ENCODE measurements at regions not wholly inside any gene's neighbourhood (a gene's known extent, or its start where the extent isn't known, plus 50 kb on each side); places are given as distances from the start of the nearest gene placed in this dataset.
"Not testable (repeated sequence)": the region's sequence is repeated elsewhere in the genome, so short reads cannot be mapped to it uniquely, and the experiment has no call there.

GRCh38 chr1:187577610-187578009, 748.9 kb downstream of the PLA2G4A start:
- Histone ChIP-seq H3F3A (ENCODE audit: insufficient read depth, low read length) (no peaks in the 10 kb centered on the region), H3K9ac (ENCODE audit: low read length) (no peak overlapping the region), H3K9me3 (ENCODE audit: low read length) (no peaks in the 10 kb centered on the region), H4K20me1 (ENCODE audit: insufficient read depth, low read length) (no peaks in the 10 kb centered on the region), H2AFZ (ENCODE audit: low read length) (no peak overlapping the region), H3K4me2 (ENCODE audit: low read length) (no peak overlapping the region), H3K27me3 (ENCODE audit: insufficient read depth, low read length) (no peaks in the 10 kb centered on the region), H3K27ac (ENCODE audit: low read depth, low read length, poor library complexity, severe bottlenecking) (no peak overlapping the region), H3K79me2 (ENCODE audit: insufficient read depth, low read length) (no peaks in the 10 kb centered on the region), H3K9me2 (ENCODE audit: low read depth, low read length) (no peaks in the 10 kb centered on the region), H3K4me1 (ENCODE audit: insufficient read depth, low read length, severe bottlenecking) (no peaks in the 10 kb centered on the region), H3K36me3 (ENCODE audit: insufficient read depth, low read length) (no peaks in the 10 kb centered on the region), H3K4me3 (ENCODE audit: low read depth, low read length, poor library complexity, severe bottlenecking) (no peak overlapping the region)
- TF ChIP-seq EZH2 (IDR thresholded peaks at IDR 0.05; ENCODE audit: borderline replicate concordance, low read length) (no peak), CTCF (IDR thresholded peaks at IDR 0.05; ENCODE audit: low read length) (no peak)

- no peaks in the 10 kb centered on the region for H3K9me2 ChIP-seq (ENCODE audit: low read depth, low read length)
- no peak overlapping the region for H3K27ac ChIP-seq (ENCODE audit: low read depth, low read length, poor library complexity, severe bottlenecking)
- H3F3A ChIP-seq (ENCODE audit: insufficient read depth, low read length) = no peaks in the 10 kb centered on the region
- no peaks in the 10 kb centered on the region for H3K79me2 ChIP-seq (ENCODE audit: insufficient read depth, low read length)
- TF ChIP-seq CTCF (IDR thresholded peaks at IDR 0.05; ENCODE audit: low read length) (no peak), EZH2 (IDR thresholded peaks at IDR 0.05; ENCODE audit: borderline replicate concordance, low read length) (no peak)
- no peak overlapping the region for H3K4me2 ChIP-seq (ENCODE audit: low read length)
- H3K27me3 ChIP-seq (ENCODE audit: insufficient read depth, low read length) = no peaks in the 10 kb centered on the region
- no peak overlapping the region for H3K4me3 ChIP-seq (ENCODE audit: low read depth, low read length, poor library complexity, severe bottlenecking)
- no peak overlapping the region for H2AFZ ChIP-seq (ENCODE audit: low read length)
- H4K20me1 ChIP-seq (ENCODE audit: insufficient read depth, low read length) = no peaks in the 10 kb centered on the region
- H3K4me1 ChIP-seq (ENCODE audit: insufficient read depth, low read length, severe bottlenecking) = no peaks in the 10 kb centered on the region
- H3K9me3 ChIP-seq (ENCODE audit: low read length) = no peaks in the 10 kb centered on the region
- H3K36me3 ChIP-seq (ENCODE audit: insufficient read depth, low read length) = no peaks in the 10 kb centered on the region
- H3K9ac ChIP-seq (ENCODE audit: low read length) = no peak overlapping the region
Observed at GRCh38 chr1:187588917-187589316, 760.2 kb downstream of the PLA2G4A start.

- no peaks in the 10 kb centered on the region for H3K36me3 ChIP-seq (ENCODE audit: insufficient read depth, low read length)
- no peak overlapping the region for H3K4me3 ChIP-seq (ENCODE audit: low read depth, low read length, poor library complexity, severe bottlenecking)
- no peak overlapping the region for H3K4me2 ChIP-seq (ENCODE audit: low read length)
- H3K9ac ChIP-seq (ENCODE audit: low read length) = no peak overlapping the region
- no peak overlapping the region for H2AFZ ChIP-seq (ENCODE audit: low read length)
- no peaks in the 10 kb centered on the region for H3K27me3 ChIP-seq (ENCODE audit: insufficient read depth, low read length)
- TF ChIP-seq CTCF (IDR thresholded peaks at IDR 0.05; ENCODE audit: low read length) (no peak), EZH2 (IDR thresholded peaks at IDR 0.05; ENCODE audit: borderline replicate concordance, low read length) (no peak)
- no peaks in the 10 kb centered on the region for H3K9me3 ChIP-seq (ENCODE audit: low read length)
- no peaks in the 10 kb centered on the region for H3F3A ChIP-seq (ENCODE audit: insufficient read depth, low read length)
- no peaks in the 10 kb centered on the region for H3K9me2 ChIP-seq (ENCODE audit: low read depth, low read length)
- no peaks in the 10 kb centered on the region for H4K20me1 ChIP-seq (ENCODE audit: insufficient read depth, low read length)
- H3K4me1 ChIP-seq (ENCODE audit: insufficient read depth, low read length, severe bottlenecking) = no peaks in the 10 kb centered on the region
- no peaks in the 10 kb centered on the region for H3K79me2 ChIP-seq (ENCODE audit: insufficient read depth, low read length)
- no peak overlapping the region for H3K27ac ChIP-seq (ENCODE audit: low read depth, low read length, poor library complexity, severe bottlenecking)
Observed at GRCh38 chr1:187605736-187606135, 777.0 kb downstream of the PLA2G4A start.

GRCh38 chr1:187615853-187616735, 787.3 kb downstream of the PLA2G4A start:
- H3F3A ChIP-seq (ENCODE audit: insufficient read depth, low read length); H3K27ac ChIP-seq (ENCODE audit: low read depth, low read length, poor library complexity, severe bottlenecking); H3K9me2 ChIP-seq (ENCODE audit: low read depth, low read length); H3K4me1 ChIP-seq (ENCODE audit: insufficient read depth, low read length, severe bottlenecking); H3K4me2 ChIP-seq (ENCODE audit: low read length); H3K9ac ChIP-seq (ENCODE audit: low read length); H3K27me3 ChIP-seq (ENCODE audit: insufficient read depth, low read length); H2AFZ ChIP-seq (ENCODE audit: low read length); H3K36me3 ChIP-seq (ENCODE audit: insufficient read depth, low read length); H4K20me1 ChIP-seq (ENCODE audit: insufficient read depth, low read length); H3K9me3 ChIP-seq (ENCODE audit: low read length); H3K4me3 ChIP-seq (ENCODE audit: low read depth, low read length, poor library complexity, severe bottlenecking); H3K79me2 ChIP-seq (ENCODE audit: insufficient read depth, low read length): not testable (repeated sequence)

- not testable (repeated sequence) for H3K79me2 ChIP-seq (ENCODE audit: insufficient read depth, low read length); H3K9me2 ChIP-seq (ENCODE audit: low read depth, low read length); H3K9ac ChIP-seq (ENCODE audit: low read length); H3F3A ChIP-seq (ENCODE audit: insufficient read depth, low read length); H2AFZ ChIP-seq (ENCODE audit: low read length); H3K27me3 ChIP-seq (ENCODE audit: insufficient read depth, low read length); H3K4me1 ChIP-seq (ENCODE audit: insufficient read depth, low read length, severe bottlenecking); H4K20me1 ChIP-seq (ENCODE audit: insufficient read depth, low read length); H3K4me2 ChIP-seq (ENCODE audit: low read length); H3K27ac ChIP-seq (ENCODE audit: low read depth, low read length, poor library complexity, severe bottlenecking); H3K4me3 ChIP-seq (ENCODE audit: low read depth, low read length, poor library complexity, severe bottlenecking); H3K36me3 ChIP-seq (ENCODE audit: insufficient read depth, low read length); H3K9me3 ChIP-seq (ENCODE audit: low read length)
Observed at GRCh38 chr1:187616830-187617229, 788.1 kb downstream of the PLA2G4A start.
